22Rv1 (cell line): ENCODE measurements at regions not wholly inside any gene's neighbourhood (a gene's known extent, or its start where the extent isn't known, plus 50 kb on each side); places are given as distances from the start of the nearest gene placed in this dataset.

Experiments
- ZFX ChIP-seq: fragments of 450-650 bp; IDR thresholded peaks from 2 replicates; pipeline ENCODE4 v1.6.1; 2017; ENCODE audit warnings: antibody characterized with exemption, borderline replicate concordance
- TF ChIP-seq, protein P1 (sequence below): fragments of 450-650 bp; IDR thresholded peaks from 2 replicates; pipeline ENCODE4 v1.5.1; 2017; ENCODE audit warnings: mild to moderate bottlenecking

DNA sequence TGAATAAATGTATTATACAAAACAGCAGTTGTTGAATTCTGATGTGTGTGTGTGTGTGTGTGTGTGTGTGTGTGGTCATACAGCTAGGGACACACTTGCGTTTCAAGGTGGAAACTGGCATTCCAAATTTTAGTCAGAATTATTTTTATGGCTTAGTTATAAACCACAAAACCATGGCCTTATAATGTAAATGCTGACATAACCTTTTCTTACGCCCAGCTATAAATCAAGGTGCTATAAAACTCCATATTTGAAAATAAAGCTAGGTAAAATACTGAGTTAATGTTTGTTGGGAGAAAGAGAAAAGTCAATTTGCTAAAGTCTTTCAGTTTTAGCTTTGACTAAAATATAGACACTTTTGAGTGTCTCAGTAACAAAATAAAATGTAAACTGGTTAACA lies 345.1 kb upstream of the NR3C2 start:
- TF ChIP-seq, protein P1, sequence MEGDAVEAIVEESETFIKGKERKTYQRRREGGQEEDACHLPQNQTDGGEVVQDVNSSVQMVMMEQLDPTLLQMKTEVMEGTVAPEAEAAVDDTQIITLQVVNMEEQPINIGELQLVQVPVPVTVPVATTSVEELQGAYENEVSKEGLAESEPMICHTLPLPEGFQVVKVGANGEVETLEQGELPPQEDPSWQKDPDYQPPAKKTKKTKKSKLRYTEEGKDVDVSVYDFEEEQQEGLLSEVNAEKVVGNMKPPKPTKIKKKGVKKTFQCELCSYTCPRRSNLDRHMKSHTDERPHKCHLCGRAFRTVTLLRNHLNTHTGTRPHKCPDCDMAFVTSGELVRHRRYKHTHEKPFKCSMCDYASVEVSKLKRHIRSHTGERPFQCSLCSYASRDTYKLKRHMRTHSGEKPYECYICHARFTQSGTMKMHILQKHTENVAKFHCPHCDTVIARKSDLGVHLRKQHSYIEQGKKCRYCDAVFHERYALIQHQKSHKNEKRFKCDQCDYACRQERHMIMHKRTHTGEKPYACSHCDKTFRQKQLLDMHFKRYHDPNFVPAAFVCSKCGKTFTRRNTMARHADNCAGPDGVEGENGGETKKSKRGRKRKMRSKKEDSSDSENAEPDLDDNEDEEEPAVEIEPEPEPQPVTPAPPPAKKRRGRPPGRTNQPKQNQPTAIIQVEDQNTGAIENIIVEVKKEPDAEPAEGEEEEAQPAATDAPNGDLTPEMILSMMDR = no peak
- no peak for TF ChIP-seq ZFX
